MG63 (cell line): ENCODE measurements at regions not wholly inside any gene's neighbourhood (a gene's known extent, or its start where the extent isn't known, plus 50 kb on each side); places are given as distances from the start of the nearest gene placed in this dataset.
"Not testable (repeated sequence)": the region's sequence is repeated elsewhere in the genome, so short reads cannot be mapped to it uniquely, and the experiment has no call there.

Experiments
- DNase-seq: peaks from one replicate; pipeline ENCODE4 v3.0.0-alpha.2; 2020
- H3K27me3 ChIP-seq: fragments of 250-450 bp; sonication (Bioruptor Pico); 2 replicates; pipeline ENCODE4 v1.5.1; 2020; ENCODE audit warnings: mild to moderate bottlenecking, moderate library complexity
- H3K36me3 ChIP-seq: fragments of 250-450 bp; sonication (Bioruptor Pico); 2 replicates; pipeline ENCODE4 v1.5.1; 2020; ENCODE audit warnings: mild to moderate bottlenecking, moderate library complexity
- H3K4me3 ChIP-seq: fragments of 250-450 bp; sonication (Bioruptor Pico); 2 replicates; pipeline ENCODE4 v1.5.1; 2020; ENCODE audit warnings: mild to moderate bottlenecking, moderate library complexity
- H3K9me3 ChIP-seq: fragments of 250-450 bp; sonication (Bioruptor Pico); 2 replicates; pipeline ENCODE4 v1.5.1; 2020; ENCODE audit warnings: mild to moderate bottlenecking, moderate library complexity

GRCh38 chr18:961644-962355 is 57.1 kb downstream of the ADCYAP1 start:
- H3K27me3 ChIP-seq: no peaks in the 10 kb centered on the region
- peak overlapping the region; percentile 46 for H3K4me3 ChIP-seq
- no peaks in the 10 kb centered on the region for H3K36me3 ChIP-seq
- DNase-seq: peak; percentile 12
- H3K9me3 ChIP-seq: no peaks in the 10 kb centered on the region

- no peak overlapping the region for H3K4me3 ChIP-seq
- H3K27me3 ChIP-seq: no peaks in the 10 kb centered on the region
- no peaks in the 10 kb centered on the region for H3K9me3 ChIP-seq
- DNase-seq: no peak
- no peaks in the 10 kb centered on the region for H3K36me3 ChIP-seq
Observed at GRCh38 chr18:963276-963675, 58.6 kb downstream of the ADCYAP1 start.

- Histone ChIP-seq H3K36me3 (no peaks in the 10 kb centered on the region), H3K4me3 (no peak overlapping the region), H3K27me3 (no peaks in the 10 kb centered on the region), H3K9me3 (no peaks in the 10 kb centered on the region)
- no peak for DNase-seq
Observed at GRCh38 chr18:965921-966758, 61.5 kb downstream of the ADCYAP1 start.

- no peak for DNase-seq
- Histone ChIP-seq H3K9me3 (no peaks in the 10 kb centered on the region), H3K36me3 (no peaks in the 10 kb centered on the region)
Observed at GRCh38 chr18:966759-967576, 62.3 kb downstream of the ADCYAP1 start.

GRCh38 chr18:968910-969309 is 64.2 kb downstream of the ADCYAP1 start:
- not testable (repeated sequence) for H3K4me3 ChIP-seq, H3K9me3 ChIP-seq, DNase-seq, H3K27me3 ChIP-seq, H3K36me3 ChIP-seq

More at GRCh38 chr18:966759-967576, 62.3 kb downstream of the ADCYAP1 start:
- Histone ChIP-seq H3K27me3 (no peaks in the 10 kb centered on the region), H3K4me3 (no peak overlapping the region)

- not testable (repeated sequence) for DNase-seq, H3K4me3 ChIP-seq, H3K36me3 ChIP-seq, H3K9me3 ChIP-seq, H3K27me3 ChIP-seq
Observed at GRCh38 chr18:969311-969710, 64.6 kb downstream of the ADCYAP1 start.

GRCh38 chr18:974606-975005 is 69.9 kb downstream of the ADCYAP1 start:
- not testable (repeated sequence) for H3K36me3 ChIP-seq, H3K4me3 ChIP-seq, H3K27me3 ChIP-seq, H3K9me3 ChIP-seq, DNase-seq

- H3K4me3 ChIP-seq, DNase-seq, H3K9me3 ChIP-seq, H3K27me3 ChIP-seq, H3K36me3 ChIP-seq: not testable (repeated sequence)
Observed at GRCh38 chr18:976393-977128, 71.9 kb downstream of the ADCYAP1 start.

GRCh38 chr18:977327-977726 is 72.7 kb downstream of the ADCYAP1 start:
- DNase-seq, H3K27me3 ChIP-seq, H3K4me3 ChIP-seq, H3K9me3 ChIP-seq, H3K36me3 ChIP-seq: not testable (repeated sequence)

GRCh38 chr18:977732-978131 is 73.1 kb downstream of the ADCYAP1 start:
- not testable (repeated sequence) for H3K36me3 ChIP-seq, DNase-seq, H3K4me3 ChIP-seq, H3K9me3 ChIP-seq, H3K27me3 ChIP-seq

- peaks cover 2% of the 10 kb centered on the region; the same call in 1 of the 2 replicates for H3K9me3 ChIP-seq
- H3K27me3 ChIP-seq: no peaks in the 10 kb centered on the region
- no peak for DNase-seq
- no peak overlapping the region for H3K4me3 ChIP-seq
- no peaks in the 10 kb centered on the region for H3K36me3 ChIP-seq
Observed at GRCh38 chr18:980586-980985, 75.9 kb downstream of the ADCYAP1 start.

- Histone ChIP-seq H3K9me3 (peaks cover 5% of the 10 kb centered on the region), H3K4me3 (no peak overlapping the region), H3K36me3 (no peaks in the 10 kb centered on the region), H3K27me3 (no peaks in the 10 kb centered on the region)
- no peak for DNase-seq
Observed at GRCh38 chr18:984004-984403, 79.3 kb downstream of the ADCYAP1 start.

- no peak for DNase-seq
- Histone ChIP-seq H3K27me3 (no peaks in the 10 kb centered on the region), H3K9me3 (peaks cover 5% of the 10 kb centered on the region), H3K36me3 (no peaks in the 10 kb centered on the region), H3K4me3 (no peak overlapping the region)
Observed at GRCh38 chr18:985212-985661, 80.6 kb downstream of the ADCYAP1 start.

- peak; percentile 46 for DNase-seq
- no peaks in the 10 kb centered on the region for H3K36me3 ChIP-seq
- H3K4me3 ChIP-seq: no peak overlapping the region
- no peaks in the 10 kb centered on the region for H3K27me3 ChIP-seq
- peaks cover 5% of the 10 kb centered on the region for H3K9me3 ChIP-seq
Observed at GRCh38 chr18:986051-986450, 81.4 kb downstream of the ADCYAP1 start.

GRCh38 chr18:986552-986951 is 81.9 kb downstream of the ADCYAP1 start:
- no peak for DNase-seq

GRCh38 chr18:987325-988186 is 82.9 kb downstream of the ADCYAP1 start:
- H3K27me3 ChIP-seq: no peaks in the 10 kb centered on the region
- peak; percentile 77 for DNase-seq
- no peak overlapping the region for H3K4me3 ChIP-seq

More at GRCh38 chr18:986552-986951, 81.9 kb downstream of the ADCYAP1 start:
- Histone ChIP-seq H3K36me3 (no peaks in the 10 kb centered on the region), H3K4me3 (no peak overlapping the region), H3K9me3 (peaks cover 5% of the 10 kb centered on the region), H3K27me3 (no peaks in the 10 kb centered on the region)

More at GRCh38 chr18:987325-988186, 82.9 kb downstream of the ADCYAP1 start:
- no peaks in the 10 kb centered on the region for H3K36me3 ChIP-seq
- H3K9me3 ChIP-seq: peaks cover 7% of the 10 kb centered on the region
